ENCODE measurements at regions not wholly inside any gene's neighbourhood (a gene's known extent, or its start where the extent isn't known, plus 50 kb on each side); places are given as distances from the start of the nearest gene placed in this dataset.
"Not testable (repeated sequence)": the region's sequence is repeated elsewhere in the genome, so short reads cannot be mapped to it uniquely, and the experiment has no call there.

GRCh38 chr2:182606728-182607681 is 109.1 kb upstream of the DNAJC10 start:
- H3K27ac Mint-ChIP-seq: no peak overlapping the region
- ATAC-seq (no peak), DNase-seq (no peak)
- no peak overlapping the region for H3K4me3 Mint-ChIP-seq
- no peaks in the 10 kb centered on the region for H3K27me3 Mint-ChIP-seq
- H3K9me3 Mint-ChIP-seq: no peaks in the 10 kb centered on the region
- no peaks in the 10 kb centered on the region for H3K4me1 Mint-ChIP-seq

GRCh38 chr2:182608181-182608845 is 107.7 kb upstream of the DNAJC10 start:
- H3K27me3 Mint-ChIP-seq: no peaks in the 10 kb centered on the region
- DNase-seq: no peak
- H3K4me1 Mint-ChIP-seq: no peaks in the 10 kb centered on the region
- no peak for ATAC-seq
- H3K9me3 Mint-ChIP-seq: no peaks in the 10 kb centered on the region
- H3K4me3 Mint-ChIP-seq: no peak overlapping the region
- H3K27ac Mint-ChIP-seq: no peak overlapping the region

GRCh38 chr2:182609005-182609404 is 107.1 kb upstream of the DNAJC10 start:
- not testable (repeated sequence) for H3K4me3 Mint-ChIP-seq, H3K27ac Mint-ChIP-seq

GRCh38 chr2:182610231-182610630 is 105.8 kb upstream of the DNAJC10 start:
- no peak for DNase-seq
- Mint-ChIP-seq H3K27ac (no peak overlapping the region), H3K4me1 (no peaks in the 10 kb centered on the region), H3K27me3 (no peaks in the 10 kb centered on the region), H3K4me3 (no peak overlapping the region), H3K9me3 (no peaks in the 10 kb centered on the region)
- ATAC-seq: no peak

More at GRCh38 chr2:182609005-182609404, 107.1 kb upstream of the DNAJC10 start:
- not testable (repeated sequence) for DNase-seq, H3K4me1 Mint-ChIP-seq, ATAC-seq, H3K9me3 Mint-ChIP-seq, H3K27me3 Mint-ChIP-seq

GRCh38 chr2:182611009-182611408 is 105.0 kb upstream of the DNAJC10 start:
- H3K27me3 Mint-ChIP-seq: no peaks in the 10 kb centered on the region
- H3K4me1 Mint-ChIP-seq: no peaks in the 10 kb centered on the region
- H3K27ac Mint-ChIP-seq: no peak overlapping the region
- no peak for ATAC-seq
- DNase-seq: no peak
- no peak overlapping the region for H3K4me3 Mint-ChIP-seq
- H3K9me3 Mint-ChIP-seq: no peaks in the 10 kb centered on the region

- ATAC-seq (no peak), DNase-seq (no peak)
- no peak overlapping the region for H3K4me3 Mint-ChIP-seq
- no peak overlapping the region for H3K27ac Mint-ChIP-seq
- H3K9me3 Mint-ChIP-seq: no peaks in the 10 kb centered on the region
- no peaks in the 10 kb centered on the region for H3K4me1 Mint-ChIP-seq
- no peaks in the 10 kb centered on the region for H3K27me3 Mint-ChIP-seq
Measured at GRCh38 chr2:182615036-182615435, 101.0 kb upstream of the DNAJC10 start.

GRCh38 chr2:182616471-182617393 is 99.3 kb upstream of the DNAJC10 start:
- peaks cover 7% of the 10 kb centered on the region for H3K27me3 Mint-ChIP-seq
- H3K9me3 Mint-ChIP-seq: no peaks in the 10 kb centered on the region
- H3K4me3 Mint-ChIP-seq: no peak overlapping the region
- H3K27ac Mint-ChIP-seq: no peak overlapping the region
- no peaks in the 10 kb centered on the region for H3K4me1 Mint-ChIP-seq
- ATAC-seq (no peak), DNase-seq (no peak)

- no peaks in the 10 kb centered on the region for H3K4me1 Mint-ChIP-seq
- H3K4me3 Mint-ChIP-seq: no peak overlapping the region
- no peak for DNase-seq
- no peak overlapping the region for H3K27ac Mint-ChIP-seq
- H3K27me3 Mint-ChIP-seq: peaks cover 7% of the 10 kb centered on the region
- H3K9me3 Mint-ChIP-seq: no peaks in the 10 kb centered on the region
- no peak for ATAC-seq
Measured at GRCh38 chr2:182618672-182619079, 97.4 kb upstream of the DNAJC10 start.

GRCh38 chr2:182619276-182619675 is 96.8 kb upstream of the DNAJC10 start:
- DNase-seq (no peak), ATAC-seq (no peak)
- no peak overlapping the region for H3K27ac Mint-ChIP-seq
- peaks cover 7% of the 10 kb centered on the region for H3K27me3 Mint-ChIP-seq
- no peaks in the 10 kb centered on the region for H3K4me1 Mint-ChIP-seq
- H3K4me3 Mint-ChIP-seq: no peak overlapping the region
- no peaks in the 10 kb centered on the region for H3K9me3 Mint-ChIP-seq

GRCh38 chr2:182621191-182621590 is 94.9 kb upstream of the DNAJC10 start:
- Mint-ChIP-seq H3K27ac (no peak overlapping the region), H3K9me3 (no peaks in the 10 kb centered on the region), H3K4me3 (no peak overlapping the region), H3K4me1 (no peaks in the 10 kb centered on the region), H3K27me3 (peaks cover 7% of the 10 kb centered on the region)
- DNase-seq (no peak), ATAC-seq (no peak)

GRCh38 chr2:182621810-182622209 is 94.2 kb upstream of the DNAJC10 start:
- Mint-ChIP-seq H3K9me3 (no peaks in the 10 kb centered on the region), H3K4me3 (no peak overlapping the region), H3K27ac (no peak overlapping the region), H3K4me1 (no peaks in the 10 kb centered on the region), H3K27me3 (peaks cover 7% of the 10 kb centered on the region)
- ATAC-seq: no peak
- no peak for DNase-seq

GRCh38 chr2:182622231-182622630 is 93.8 kb upstream of the DNAJC10 start:
- DNase-seq (no peak), ATAC-seq (no peak)
- Mint-ChIP-seq H3K4me3 (no peak overlapping the region), H3K27ac (no peak overlapping the region), H3K4me1 (no peaks in the 10 kb centered on the region), H3K27me3 (peaks cover 7% of the 10 kb centered on the region), H3K9me3 (no peaks in the 10 kb centered on the region)

- ATAC-seq (no peak), DNase-seq (no peak)
- H3K4me3 Mint-ChIP-seq: no peak overlapping the region
- H3K9me3 Mint-ChIP-seq: no peaks in the 10 kb centered on the region
- no peaks in the 10 kb centered on the region for H3K4me1 Mint-ChIP-seq
- no peak overlapping the region for H3K27ac Mint-ChIP-seq
- H3K27me3 Mint-ChIP-seq: peaks cover 24% of the 10 kb centered on the region
Measured at GRCh38 chr2:182625814-182626213, 90.2 kb upstream of the DNAJC10 start.

GRCh38 chr2:182628916-182629315 is 87.1 kb upstream of the DNAJC10 start:
- no peak overlapping the region for H3K4me3 Mint-ChIP-seq
- H3K4me1 Mint-ChIP-seq: no peaks in the 10 kb centered on the region
- H3K27me3 Mint-ChIP-seq: peaks cover 18% of the 10 kb centered on the region
- no peak for DNase-seq
- no peaks in the 10 kb centered on the region for H3K9me3 Mint-ChIP-seq
- no peak overlapping the region for H3K27ac Mint-ChIP-seq
- no peak for ATAC-seq

- no peak overlapping the region for H3K4me3 Mint-ChIP-seq
- no peaks in the 10 kb centered on the region for H3K4me1 Mint-ChIP-seq
- no peaks in the 10 kb centered on the region for H3K9me3 Mint-ChIP-seq
- DNase-seq: no peak
- H3K27ac Mint-ChIP-seq: no peak overlapping the region
- no peak for ATAC-seq
- peaks cover 18% of the 10 kb centered on the region for H3K27me3 Mint-ChIP-seq
Measured at GRCh38 chr2:182630207-182630606, 85.8 kb upstream of the DNAJC10 start.
